Lower lobe of right lung (tissue), 2 donors: ENCODE measurements at regions not wholly inside any gene's neighbourhood (a gene's known extent, or its start where the extent isn't known, plus 50 kb on each side); places are given as distances from the start of the nearest gene placed in this dataset.

Source experiments
- ATAC-seq, 2 donors: fragments of 200-7000 bp; cut with Tn5 transposase; one replicate each; pipeline ENCODE4 v1.9.1; 2020 to 2022; ENCODE audit warnings: mild to moderate bottlenecking in 2 of 2, moderate library complexity in 2 of 2
- DNase-seq: peaks from one replicate; pipeline ENCODE4 v3.0.0-alpha.2; 2020
- H3K27ac ChIP-seq: fragments of 200-600 bp; one replicate; pipeline ENCODE4 v1.8.0; 2022
- H3K27me3 ChIP-seq: fragments of 200-600 bp; one replicate; pipeline ENCODE4 v1.8.0; 2022; ENCODE audit warnings: low read depth
- H3K36me3 ChIP-seq: fragments of 200-600 bp; one replicate; pipeline ENCODE4 v1.8.0; 2022; ENCODE audit warnings: mild to moderate bottlenecking
- H3K4me1 ChIP-seq: fragments of 200-600 bp; one replicate; pipeline ENCODE4 v1.8.0; 2022
- H3K4me3 ChIP-seq: fragments of 200-600 bp; one replicate; pipeline ENCODE4 v1.8.0; 2022; ENCODE audit warnings: mild to moderate bottlenecking
- H3K9me3 ChIP-seq: fragments of 200-600 bp; one replicate; pipeline ENCODE4 v1.8.0; 2022
- CTCF ChIP-seq: fragments of 200-600 bp; IDR thresholded peaks from one replicate; pipeline ENCODE4 v1.8.0; 2022; ENCODE audit warnings: antibody characterized with exemption, mild to moderate bottlenecking
- intact Hi-C: fragments of 100-400 bp; cut with DNase I; formaldehyde crosslinking; loops from one replicate; pipeline ENCODE4 v1.11.0; 2022
- donor health status: DM: no; HTN: yes; CAD: no; lungs with severe emphysema.

- Histone ChIP-seq H3K27ac (no peak overlapping the region), H3K9me3 (no peaks in the 10 kb centered on the region), H3K4me3 (no peak overlapping the region), H3K4me1 (no peaks in the 10 kb centered on the region), H3K36me3 (no peaks in the 10 kb centered on the region), H3K27me3 (no peaks in the 10 kb centered on the region)
- intact Hi-C loops, result no loop called here
- TF ChIP-seq CTCF, result no peak
- no peak for ATAC-seq
- no peak for DNase-seq
Observed at GRCh38 chr2:75319951-75320350, 120.6 kb upstream of the TACR1 start.

GRCh38 chr2:75317802-75318201, 118.5 kb upstream of the TACR1 start:
- TF ChIP-seq CTCF, result no peak
- DNase-seq, result no peak
- H3K27ac ChIP-seq, result no peak overlapping the region

GRCh38 chr2:75317316-75317715, 118.0 kb upstream of the TACR1 start:
- Histone ChIP-seq H3K36me3 (no peaks in the 10 kb centered on the region), H3K4me3 (no peak overlapping the region), H3K4me1 (no peaks in the 10 kb centered on the region), H3K9me3 (no peaks in the 10 kb centered on the region), H3K27ac (no peak overlapping the region), H3K27me3 (no peaks in the 10 kb centered on the region)
- TF ChIP-seq CTCF, result no peak
- intact Hi-C loops, result no loop called here
- ATAC-seq (no peak), DNase-seq (no peak)

More at GRCh38 chr2:75317802-75318201, 118.5 kb upstream of the TACR1 start:
- Histone ChIP-seq H3K9me3 (no peaks in the 10 kb centered on the region), H3K4me3 (no peak overlapping the region), H3K36me3 (no peaks in the 10 kb centered on the region), H3K4me1 (no peaks in the 10 kb centered on the region), H3K27me3 (no peaks in the 10 kb centered on the region)
- intact Hi-C loops, result no loop called here
- ATAC-seq, result no peak

- H3K27ac ChIP-seq, result no peak overlapping the region
- H3K36me3 ChIP-seq, result no peaks in the 10 kb centered on the region
- no peak overlapping the region for H3K4me3 ChIP-seq
- H3K27me3 ChIP-seq, result no peaks in the 10 kb centered on the region
- no peak for DNase-seq
- no peaks in the 10 kb centered on the region for H3K9me3 ChIP-seq
- TF ChIP-seq CTCF, result no peak
- intact Hi-C loops, result no loop called here
- no peaks in the 10 kb centered on the region for H3K4me1 ChIP-seq
- ATAC-seq, result no peak
Observed at GRCh38 chr2:75315436-75315835, 116.1 kb upstream of the TACR1 start.

GRCh38 chr2:75311993-75312392, 112.7 kb upstream of the TACR1 start:
- ATAC-seq (peak in 1 of 2 donors; percentile 41), DNase-seq (no peak)
- intact Hi-C loops, result no loop called here

More at GRCh38 chr2:75311993-75312392, 112.7 kb upstream of the TACR1 start:
- Histone ChIP-seq H3K4me3 (no peak overlapping the region), H3K27me3 (no peaks in the 10 kb centered on the region), H3K36me3 (no peaks in the 10 kb centered on the region), H3K27ac (no peak overlapping the region), H3K9me3 (no peaks in the 10 kb centered on the region), H3K4me1 (no peaks in the 10 kb centered on the region)
- no peak for TF ChIP-seq CTCF
